HG02884 (cell line): ENCODE measurements at regions not wholly inside any gene's neighbourhood (a gene's known extent, or its start where the extent isn't known, plus 50 kb on each side); places are given as distances from the start of the nearest gene placed in this dataset.
"Not testable (repeated sequence)": the region's sequence is repeated elsewhere in the genome, so short reads cannot be mapped to it uniquely, and the experiment has no call there.

Experiments used
- ATAC-seq: cut with Tn5 transposase; IDR thresholded peaks from one replicate; pipeline ENCODE4 v1.9.1; 2021; ENCODE audit warnings: mild to moderate bottlenecking, moderate library complexity; ENCODE audit not compliant: unreplicated experiment

DNA sequence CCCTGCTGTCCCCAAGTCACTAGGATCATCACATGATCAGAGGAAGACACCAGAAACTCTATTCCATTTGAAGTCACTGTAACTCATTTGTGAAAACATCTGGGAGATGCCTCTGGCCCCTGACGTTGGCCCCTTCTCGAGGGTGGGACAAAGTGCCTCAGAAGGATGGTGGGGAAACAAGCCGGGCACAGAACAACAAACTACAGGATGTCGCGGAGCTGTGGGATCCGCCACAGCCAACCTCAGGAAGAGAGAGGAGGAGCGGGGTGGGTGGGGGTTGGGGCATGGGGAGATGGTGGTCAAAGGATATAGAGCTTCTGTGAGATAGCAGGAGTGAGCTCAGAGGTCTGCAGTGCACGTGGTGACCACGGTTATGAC is 265.6 kb upstream of the TCERG1L start:
- no peak for ATAC-seq

DNA sequence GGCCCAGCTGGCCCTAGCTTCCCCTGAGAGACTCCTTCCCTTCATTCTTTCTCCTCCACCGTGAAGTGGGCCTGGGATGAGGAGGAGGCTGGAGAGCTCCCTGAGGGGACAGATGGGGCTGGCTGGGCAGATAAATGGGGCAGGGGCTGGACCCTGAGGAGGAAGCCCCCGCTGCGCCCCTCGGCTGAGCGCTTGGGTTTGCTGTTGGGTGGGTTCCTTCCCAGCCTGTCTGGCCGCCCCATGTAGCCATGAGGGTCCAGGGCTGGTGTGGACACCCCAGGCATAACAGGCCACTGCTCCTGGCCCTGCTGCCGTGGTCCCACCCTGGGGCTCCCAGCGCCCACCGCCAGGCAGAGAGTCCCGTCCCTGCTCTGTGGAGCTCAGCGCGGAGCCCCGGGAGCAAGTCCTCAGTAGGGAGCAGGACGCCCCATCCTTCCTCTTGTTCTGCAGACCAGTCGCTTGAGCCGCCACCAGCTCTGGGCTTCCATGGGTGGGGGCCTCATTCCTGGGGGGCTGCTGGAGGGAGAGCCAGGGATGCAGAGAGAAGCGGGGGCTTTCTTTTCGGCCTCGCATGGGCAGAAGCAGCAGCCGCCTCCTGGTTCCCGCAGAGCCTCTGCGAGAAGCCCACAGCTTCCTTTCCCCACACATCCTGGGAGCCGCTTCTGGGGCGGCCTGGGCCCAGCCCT is 266.4 kb upstream of the TCERG1L start:
- ATAC-seq, result no peak

DNA sequence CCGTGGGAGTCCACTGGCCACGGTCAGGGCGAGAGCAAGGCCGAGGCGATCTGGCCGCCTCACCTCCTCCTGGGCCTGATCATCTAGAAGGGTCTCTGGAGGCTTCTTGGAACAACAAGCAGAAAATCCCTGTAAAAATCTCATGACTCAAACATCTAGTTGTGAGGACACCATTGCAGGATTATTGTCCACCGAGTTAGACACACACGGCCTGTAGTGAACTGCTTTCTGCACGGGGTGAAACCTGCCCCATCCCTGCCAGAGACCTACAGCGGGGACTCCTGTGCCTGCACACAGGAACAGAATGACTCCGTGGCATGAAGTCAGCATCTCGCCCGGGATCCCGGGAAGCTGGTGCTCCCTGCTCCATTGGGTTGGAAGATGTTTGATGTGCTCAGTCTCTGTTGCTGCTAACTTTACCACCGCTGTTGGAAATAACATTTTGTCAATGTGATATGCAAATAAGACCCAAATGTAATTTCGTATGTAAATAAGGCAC is 267.0 kb upstream of the TCERG1L start:
- no peak for ATAC-seq

DNA sequence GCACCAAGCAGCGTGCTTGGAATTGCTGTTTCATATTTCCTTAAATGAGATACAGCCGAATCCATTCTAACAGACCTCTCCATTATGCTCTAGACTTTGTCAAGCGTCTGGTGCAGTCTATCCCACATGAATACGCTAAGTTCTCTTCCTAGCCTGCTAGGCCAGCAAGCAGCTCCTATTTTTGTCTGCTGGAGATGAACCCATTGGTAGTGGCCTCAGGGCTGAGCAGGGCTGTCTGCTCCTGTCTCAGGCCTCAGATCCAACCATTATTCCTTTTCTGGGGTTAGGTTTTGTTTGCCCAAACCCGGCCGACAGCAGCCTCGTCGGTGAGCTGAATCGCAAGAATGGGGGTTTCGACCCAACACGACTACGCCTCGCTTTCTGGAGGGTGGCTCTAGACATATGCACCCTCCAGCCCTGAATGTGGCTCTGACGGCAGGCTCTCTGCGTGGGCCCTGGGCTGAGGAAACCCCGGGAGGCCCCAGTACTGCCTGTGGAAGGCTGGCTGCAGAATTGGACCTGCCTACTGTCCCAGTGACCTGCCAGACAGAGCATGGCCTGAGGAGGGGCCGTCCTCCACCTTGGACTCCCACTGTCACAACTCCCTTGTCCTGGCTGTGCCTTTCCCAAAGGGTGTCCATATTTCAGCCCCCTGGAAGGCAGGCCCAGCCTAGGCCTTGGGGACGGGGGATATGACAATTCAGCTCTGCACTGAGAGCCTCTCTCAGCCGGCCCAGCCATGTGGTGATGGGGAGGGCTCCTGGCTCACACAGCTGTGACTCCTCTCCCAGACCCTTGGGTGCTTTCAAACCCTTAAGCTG is 267.9 kb upstream of the TCERG1L start:
- no peak for ATAC-seq

DNA sequence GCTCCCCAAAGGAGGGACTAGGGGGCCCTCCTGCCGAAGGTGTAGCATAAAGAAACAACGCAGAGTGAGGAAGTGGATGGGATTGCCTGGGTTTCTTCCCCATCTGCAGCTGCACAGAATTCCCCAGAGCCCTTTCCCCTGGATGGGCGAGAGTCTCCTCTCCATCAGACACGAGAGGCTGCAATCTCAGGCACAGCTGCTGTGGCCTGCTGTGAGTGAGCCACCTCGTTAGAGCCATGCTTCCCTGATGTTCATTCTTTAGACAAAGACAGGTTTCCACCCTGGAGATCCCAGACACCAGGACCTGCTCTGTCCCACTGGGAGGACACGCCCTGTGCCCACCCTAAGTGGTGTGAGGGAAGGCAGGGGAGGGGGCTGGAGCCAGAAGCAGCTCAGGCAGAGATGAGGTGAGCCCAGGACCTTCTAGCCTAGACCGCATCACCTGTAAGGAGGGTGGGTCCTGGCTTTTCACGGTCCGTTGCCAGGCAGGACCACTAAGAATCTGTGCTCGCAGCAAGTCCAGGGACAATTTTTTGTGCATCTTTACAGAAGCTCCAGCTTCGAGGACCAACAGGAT is 268.6 kb upstream of the TCERG1L start:
- no peak for ATAC-seq

DNA sequence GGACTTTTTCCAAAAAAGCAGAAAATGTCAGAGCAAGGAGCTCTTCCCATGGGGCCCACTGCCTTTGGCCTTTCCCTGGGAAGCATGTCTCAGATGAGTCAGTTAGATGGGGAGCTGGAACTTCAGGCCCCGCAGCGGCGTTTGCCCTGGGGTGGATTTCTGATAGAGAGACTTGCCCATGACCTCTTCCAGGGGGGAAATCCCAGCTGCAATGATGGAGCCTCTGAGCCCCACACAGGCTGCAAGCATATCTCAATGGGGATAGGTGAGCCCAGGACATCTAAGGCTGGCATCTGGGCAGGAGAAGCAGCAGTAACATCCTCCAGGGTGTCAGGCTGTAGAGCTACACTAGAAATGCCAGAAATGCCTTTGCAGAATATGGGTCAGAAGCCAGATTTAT is 269.2 kb upstream of the TCERG1L start:
- no peak for ATAC-seq

DNA sequence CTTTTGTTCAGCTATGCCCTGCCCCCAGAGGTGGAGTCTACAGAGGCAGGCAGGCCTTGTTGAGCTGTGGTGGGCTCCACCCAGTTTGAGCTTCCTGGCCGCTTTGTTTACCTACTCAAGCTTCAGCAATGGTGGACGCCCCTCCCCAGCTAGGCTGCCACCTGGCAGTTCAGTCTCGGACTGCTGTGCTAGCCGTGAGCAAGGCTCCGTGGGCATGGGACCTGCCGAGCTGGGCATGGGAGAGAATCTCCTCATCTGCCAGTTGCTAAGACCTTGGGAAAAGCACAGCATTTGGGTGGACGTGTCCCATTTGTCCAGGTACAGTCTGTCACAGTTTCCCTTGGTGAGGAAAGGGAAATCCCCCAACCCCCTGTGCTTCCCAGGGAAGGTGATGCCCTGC is 270.0 kb upstream of the TCERG1L start:
- not testable (repeated sequence) for ATAC-seq

DNA sequence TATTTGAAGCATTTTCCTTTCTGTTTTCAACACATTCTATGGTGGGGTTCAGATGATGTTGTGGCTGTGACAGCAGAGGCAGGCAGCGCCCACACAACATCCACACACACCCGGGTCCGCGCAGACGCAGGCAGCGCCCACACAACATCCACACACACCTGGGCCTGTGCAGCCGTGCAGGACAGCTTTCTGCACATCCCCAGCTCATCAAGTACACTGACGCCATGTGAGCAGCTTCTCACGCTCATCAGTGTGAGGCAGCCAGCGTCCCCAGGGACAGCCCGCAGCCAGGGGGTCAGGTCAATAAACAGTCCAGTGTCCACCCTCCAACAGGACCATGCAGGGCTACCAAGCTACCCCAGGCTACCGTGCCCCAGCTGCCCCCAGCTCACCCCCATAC is 272.8 kb upstream of the TCERG1L start:
- ATAC-seq, result no peak

DNA sequence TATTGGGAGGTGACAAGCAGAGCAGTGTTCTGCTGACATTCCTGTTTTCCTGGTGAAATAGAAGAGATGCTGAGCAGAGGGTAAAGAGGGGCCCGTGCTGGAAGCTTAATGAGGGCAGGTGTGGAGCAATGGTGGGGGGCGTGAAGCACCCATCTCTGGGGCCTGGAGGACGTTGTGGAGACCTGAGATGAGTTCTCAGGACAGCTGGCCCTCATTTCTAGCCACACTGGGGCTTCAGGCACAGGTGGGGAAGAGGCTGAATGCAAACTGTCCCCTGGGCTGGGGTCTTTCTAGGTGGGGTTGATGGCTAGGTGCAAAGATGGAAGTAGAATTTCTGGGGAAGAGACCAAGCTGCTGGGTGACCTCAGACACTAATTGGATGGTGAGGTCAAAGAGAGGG is 274.2 kb upstream of the TCERG1L start:
- no peak for ATAC-seq

DNA sequence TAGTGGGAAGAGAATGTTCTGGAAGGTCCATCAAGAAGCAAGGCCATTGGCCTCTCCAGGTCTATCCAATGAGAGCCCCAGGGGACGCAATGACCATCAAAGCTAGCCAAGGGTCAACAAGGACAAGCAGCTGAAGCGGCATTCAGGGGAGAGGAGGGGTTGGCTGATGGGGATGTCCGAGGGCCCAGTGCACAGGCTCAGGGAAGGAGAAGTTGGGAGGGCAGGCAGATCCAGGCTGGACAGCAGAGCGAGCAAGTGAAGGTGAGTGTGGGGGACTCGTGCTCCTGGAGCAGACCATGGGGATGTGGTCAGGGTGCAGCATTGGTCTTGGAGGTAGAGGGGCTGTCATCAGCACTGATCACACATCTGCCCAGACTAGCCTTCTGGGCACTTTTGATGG is 275.4 kb upstream of the TCERG1L start:
- ATAC-seq, result no peak

DNA sequence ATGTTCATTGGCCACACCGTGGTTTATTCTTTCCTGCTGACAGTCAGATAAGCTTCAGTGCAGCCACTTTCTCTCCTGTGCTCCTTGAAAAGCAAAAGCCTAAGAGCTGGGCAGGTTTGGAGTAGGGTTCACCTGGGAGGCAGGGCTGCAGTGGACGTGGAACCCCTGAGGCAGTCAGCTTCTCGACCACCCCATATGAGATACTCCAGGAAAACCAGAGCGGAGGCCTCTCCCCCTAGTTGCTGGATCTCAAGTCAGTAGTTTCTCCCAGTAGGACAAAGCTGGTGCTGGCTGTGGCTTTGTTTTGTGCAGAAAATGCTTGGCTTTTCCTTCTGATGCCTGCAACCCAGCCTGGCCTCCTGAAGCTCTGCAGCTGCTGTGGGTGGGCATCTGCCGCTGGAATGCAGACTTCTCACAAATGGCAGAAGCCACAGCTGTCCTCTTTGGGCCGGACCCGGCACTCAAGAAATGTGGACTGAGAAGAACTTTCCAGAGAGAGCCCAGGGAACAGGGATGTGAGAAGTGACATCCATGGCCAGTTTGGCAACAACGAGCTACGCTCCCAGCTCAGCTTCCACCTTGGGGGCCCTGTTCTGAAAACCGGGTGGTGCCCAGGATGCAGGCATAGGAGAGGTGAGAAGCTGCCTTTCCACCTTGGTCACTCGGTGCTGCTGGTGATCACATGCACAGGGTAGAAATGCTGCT is 276.6 kb upstream of the TCERG1L start:
- ATAC-seq, result no peak

DNA sequence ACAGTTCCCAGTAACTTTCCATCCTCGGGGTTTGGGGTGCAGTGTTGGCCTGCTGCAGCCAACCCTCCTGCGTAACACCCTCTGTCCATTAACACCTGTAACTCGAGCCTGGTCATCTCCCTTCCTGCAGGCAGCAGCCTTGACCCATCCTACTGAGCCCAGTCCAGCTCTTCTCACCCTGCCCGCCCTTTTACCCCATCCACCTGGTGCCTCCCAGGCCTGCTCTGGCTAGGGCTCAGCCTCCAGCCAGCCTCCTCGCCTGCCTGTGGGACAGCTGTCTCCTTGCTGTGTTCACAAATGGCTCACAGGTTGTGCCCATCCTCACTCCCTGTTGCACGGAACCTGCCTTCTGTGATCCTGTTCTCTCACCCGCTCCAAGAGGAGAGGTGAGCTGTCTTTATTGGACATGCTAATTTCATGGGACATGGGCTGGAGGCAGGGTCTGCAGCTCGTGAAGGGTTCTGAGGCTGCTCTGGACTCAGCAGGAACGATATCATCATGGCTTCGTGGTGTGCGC is 277.2 kb upstream of the TCERG1L start:
- ATAC-seq, result no peak

DNA sequence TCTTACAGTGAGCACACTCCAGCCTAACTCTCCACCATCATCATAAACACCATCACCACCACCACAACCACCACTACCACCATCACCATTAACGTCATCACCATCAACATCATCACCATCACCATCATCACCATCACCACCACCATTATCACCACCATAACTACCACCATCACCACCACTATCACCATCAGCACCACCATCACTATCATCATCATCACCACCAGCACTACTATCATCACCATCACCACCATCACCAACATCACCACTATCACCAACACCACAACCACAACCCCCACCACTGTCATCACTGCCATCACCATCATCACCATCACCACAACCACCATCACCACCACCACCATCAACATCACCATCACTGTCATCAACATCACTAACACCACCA is 279.0 kb upstream of the TCERG1L start:
- ATAC-seq, result no peak

DNA sequence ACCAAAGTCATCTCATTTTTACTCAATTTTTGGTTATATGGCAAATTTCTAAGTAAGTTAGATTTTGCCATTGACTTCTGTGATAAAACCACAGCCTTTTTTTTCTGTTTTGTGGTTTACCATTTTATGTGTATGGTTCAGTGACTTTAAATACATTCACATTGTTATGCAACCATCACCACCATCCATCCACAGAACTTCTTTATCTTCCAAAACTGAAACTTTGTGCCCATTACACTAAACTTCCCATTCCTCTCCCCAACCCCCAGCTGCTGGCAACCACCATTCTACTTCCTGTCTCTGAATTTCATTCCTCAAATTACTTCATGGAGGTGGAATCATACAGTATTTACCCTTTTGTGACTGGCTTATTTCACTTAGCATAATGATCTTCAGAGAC is 280.4 kb upstream of the TCERG1L start:
- no peak for ATAC-seq

DNA sequence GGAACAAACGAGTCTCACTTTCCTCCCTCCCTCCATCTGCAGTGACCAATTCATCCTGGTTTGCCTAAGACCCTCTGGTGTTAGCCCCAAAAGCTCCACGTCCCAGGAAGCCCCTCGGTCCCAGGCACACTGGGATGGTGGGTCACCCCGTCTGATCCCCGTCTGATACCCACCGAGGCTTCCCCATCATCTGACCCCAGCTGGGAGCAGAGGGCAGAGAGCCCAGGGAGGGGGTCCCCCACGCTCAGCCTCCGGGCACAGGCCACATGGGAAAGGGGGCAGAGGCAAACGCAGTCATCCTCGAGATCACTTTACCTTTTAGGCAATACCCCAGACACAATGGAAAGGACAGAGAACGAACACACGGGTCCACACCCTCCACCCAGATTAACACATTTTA is 291.6 kb upstream of the PPP2R2D start:
- no peak for ATAC-seq

DNA sequence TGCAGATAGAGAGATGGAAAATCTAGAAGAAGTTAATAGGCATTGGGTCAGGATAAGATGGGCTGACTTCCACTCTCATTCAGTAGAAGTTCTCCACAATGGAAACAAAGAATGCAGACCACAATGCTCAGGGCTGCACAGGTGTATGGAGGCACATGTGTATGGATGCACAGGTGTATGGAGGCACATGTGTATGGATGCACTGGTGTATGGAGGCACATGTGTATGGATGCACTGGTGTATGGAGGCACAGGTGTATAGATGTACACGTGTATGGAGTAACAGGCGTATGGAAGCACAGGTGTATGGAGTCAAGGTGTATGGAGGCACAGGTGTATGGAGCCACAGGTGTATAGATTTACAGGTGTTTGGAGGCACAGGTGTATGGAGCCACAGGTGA is 285.7 kb upstream of the PPP2R2D start:
- ATAC-seq, result no peak

DNA sequence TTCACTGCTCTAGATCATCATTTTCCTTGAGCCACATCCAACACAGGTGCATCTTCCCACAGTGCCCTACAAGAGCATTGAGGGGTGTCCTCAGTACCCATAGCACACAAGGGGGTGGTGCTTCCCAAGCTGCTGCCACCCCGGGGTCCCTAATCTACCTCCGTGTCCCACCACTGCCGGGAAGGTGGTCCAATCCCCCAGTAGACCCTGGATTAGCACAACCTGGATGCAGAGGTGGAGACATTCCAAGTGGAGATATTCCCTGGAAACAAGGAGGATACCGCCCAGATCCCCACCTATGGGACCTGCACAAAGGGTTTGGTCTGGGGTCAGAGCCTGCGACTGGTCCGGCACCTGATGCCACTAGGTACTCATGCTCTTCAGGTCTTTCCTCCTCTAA is 284.8 kb upstream of the PPP2R2D start:
- no peak for ATAC-seq

DNA sequence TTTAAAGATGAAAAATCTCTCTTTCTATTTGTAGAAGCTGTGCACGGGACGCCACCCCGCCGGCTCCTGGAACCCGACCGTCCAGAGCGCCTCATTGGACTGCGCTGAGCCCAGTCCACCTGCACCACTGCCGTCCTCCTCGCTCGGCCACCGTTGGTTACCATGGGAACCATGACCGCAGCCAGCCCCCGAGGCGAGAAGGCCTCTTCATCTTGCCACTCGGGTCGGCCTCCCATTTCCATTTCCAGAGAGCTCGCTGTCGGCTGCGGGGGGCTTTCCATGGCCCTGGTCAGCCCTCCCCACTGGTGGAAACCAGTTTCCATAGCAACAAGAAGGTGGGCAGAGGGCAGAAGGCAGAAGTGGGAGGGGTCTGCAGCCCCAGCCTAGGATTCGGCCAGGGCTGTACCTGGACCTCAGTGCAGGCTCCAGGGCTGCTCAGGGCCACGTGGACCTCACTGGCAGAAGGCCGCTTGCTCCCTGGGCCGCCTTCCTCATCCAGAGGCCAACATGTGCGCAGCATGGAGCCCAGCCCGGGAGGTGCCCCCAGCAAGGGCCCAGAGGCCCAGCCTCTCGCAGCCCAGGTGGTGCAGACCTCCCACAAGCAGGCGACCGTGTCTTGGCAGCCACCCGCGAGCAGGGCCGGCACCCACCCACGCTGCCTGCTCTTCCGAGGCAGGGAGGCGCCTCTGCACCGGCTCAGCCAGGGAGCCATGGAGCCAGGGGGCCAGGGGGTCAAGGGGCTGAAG is 283.5 kb upstream of the PPP2R2D start:
- ATAC-seq, result no peak

DNA sequence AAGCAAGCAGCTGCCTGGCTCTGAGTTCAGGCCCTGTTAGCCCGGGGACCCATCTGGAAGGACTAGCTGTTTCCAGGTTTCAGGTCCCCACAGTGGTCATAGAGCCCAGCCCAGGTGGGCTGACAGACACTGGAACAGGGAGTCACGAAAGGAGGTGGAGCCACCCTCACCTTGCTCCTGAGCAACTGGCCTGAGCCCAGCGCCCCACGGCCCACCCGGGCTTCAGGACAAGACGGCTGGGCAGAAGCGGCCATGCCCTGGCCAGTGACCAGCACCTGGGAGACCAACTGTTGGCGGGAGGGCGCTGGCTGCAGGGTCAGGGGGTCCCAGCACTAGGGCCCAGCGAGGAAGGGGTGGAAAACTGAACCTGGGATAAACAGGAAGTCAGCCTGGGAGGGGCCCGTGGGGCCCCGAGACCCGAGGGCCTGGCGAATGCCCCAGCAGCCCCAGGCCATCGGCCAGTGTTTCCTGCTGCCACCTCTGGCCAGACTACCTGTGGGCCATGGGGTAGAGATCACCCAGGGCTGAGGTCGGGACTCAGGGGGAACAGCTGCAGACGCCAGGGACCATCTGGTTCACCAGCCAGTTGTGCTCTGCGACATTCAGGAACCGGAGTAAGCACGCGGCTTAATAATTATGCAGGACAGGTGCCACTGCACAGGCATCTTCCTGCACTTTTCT is 282.1 kb upstream of the PPP2R2D start:
- ATAC-seq, result no peak

DNA sequence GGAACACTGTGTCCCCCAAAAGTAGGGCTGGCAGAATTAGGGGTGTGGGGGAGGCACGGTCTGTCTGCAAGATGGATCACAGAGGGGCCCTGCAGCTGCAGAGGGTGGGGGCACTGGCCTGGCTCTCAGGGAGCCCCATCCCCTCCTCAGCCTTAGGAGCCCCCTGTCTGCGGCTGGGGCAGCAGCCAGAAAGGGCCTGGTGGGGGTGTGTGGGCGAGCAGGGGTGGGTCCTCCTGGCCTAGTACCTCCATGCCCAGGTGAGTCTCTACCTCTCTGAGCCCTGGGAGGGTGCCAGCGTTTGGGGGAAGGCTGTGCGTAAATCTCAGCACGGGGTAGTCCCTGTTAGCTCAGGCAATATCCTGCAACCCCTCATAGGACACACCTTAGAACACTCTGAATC is 280.5 kb upstream of the PPP2R2D start:
- no peak for ATAC-seq
